ENCODE measurements at regions not wholly inside any gene's neighbourhood (a gene's known extent, or its start where the extent isn't known, plus 50 kb on each side); places are given as distances from the start of the nearest gene placed in this dataset.

- H3K4me1 ChIP-seq (ENCODE audit: low read depth) = no peaks in the 10 kb centered on the region
- TF ChIP-seq CTCF (IDR thresholded peaks at IDR 0.05; ENCODE audit: low read depth, low read length) = no peak
- no peak for DNase-seq (ENCODE audit: low read depth in 1 of 2, low spot score in 1 of 2)
- H3K27me3 ChIP-seq = no peaks in the 10 kb centered on the region
- no peak overlapping the region for H3K27ac ChIP-seq
- no peaks in the 10 kb centered on the region for H3K9me3 ChIP-seq (ENCODE audit: low read depth)
- H3K4me3 ChIP-seq = no peak overlapping the region
- H3K36me3 ChIP-seq = no peaks in the 10 kb centered on the region
Observed at GRCh38 chr6:8825726-8826125, 390.4 kb upstream of the SLC35B3 start.

GRCh38 chr6:8821981-8822381 lies 386.6 kb upstream of the SLC35B3 start:
- Histone ChIP-seq H3K27me3 (no peaks in the 10 kb centered on the region), H3K36me3 (no peaks in the 10 kb centered on the region), H3K4me3 (no peak overlapping the region), H3K9me3 (ENCODE audit: low read depth) (no peaks in the 10 kb centered on the region), H3K27ac (no peak overlapping the region), H3K4me1 (ENCODE audit: low read depth) (no peaks in the 10 kb centered on the region)
- TF ChIP-seq CTCF (IDR thresholded peaks at IDR 0.05; ENCODE audit: low read depth, low read length) = no peak
- DNase-seq (ENCODE audit: low read depth in 1 of 2, low spot score in 1 of 2) = no peak

GRCh38 chr6:8820313-8820712 lies 385.0 kb upstream of the SLC35B3 start:
- Histone ChIP-seq H3K4me1 (ENCODE audit: low read depth) (no peaks in the 10 kb centered on the region), H3K27ac (no peak overlapping the region), H3K9me3 (ENCODE audit: low read depth) (no peaks in the 10 kb centered on the region), H3K4me3 (no peak overlapping the region), H3K27me3 (no peaks in the 10 kb centered on the region), H3K36me3 (no peaks in the 10 kb centered on the region)
- no peak for DNase-seq (ENCODE audit: low read depth in 1 of 2, low spot score in 1 of 2)
- TF ChIP-seq CTCF (IDR thresholded peaks at IDR 0.05; ENCODE audit: low read depth, low read length) = no peak

- no peaks in the 10 kb centered on the region for H3K36me3 ChIP-seq
- no peaks in the 10 kb centered on the region for H3K27me3 ChIP-seq
- H3K27ac ChIP-seq = no peak overlapping the region
- no peaks in the 10 kb centered on the region for H3K9me3 ChIP-seq (ENCODE audit: low read depth)
- no peaks in the 10 kb centered on the region for H3K4me1 ChIP-seq (ENCODE audit: low read depth)
- no peak for TF ChIP-seq CTCF (IDR thresholded peaks at IDR 0.05; ENCODE audit: low read depth, low read length)
- no peak overlapping the region for H3K4me3 ChIP-seq
- no peak for DNase-seq (ENCODE audit: low read depth in 1 of 2, low spot score in 1 of 2)
Observed at GRCh38 chr6:8819446-8819845, 384.1 kb upstream of the SLC35B3 start.

- Histone ChIP-seq H3K36me3 (no peaks in the 10 kb centered on the region), H3K4me3 (no peak overlapping the region), H3K27ac (no peak overlapping the region), H3K27me3 (no peaks in the 10 kb centered on the region), H3K4me1 (ENCODE audit: low read depth) (no peaks in the 10 kb centered on the region), H3K9me3 (ENCODE audit: low read depth) (no peaks in the 10 kb centered on the region)
- no peak for DNase-seq (ENCODE audit: low read depth in 1 of 2, low spot score in 1 of 2)
- TF ChIP-seq CTCF (IDR thresholded peaks at IDR 0.05; ENCODE audit: low read depth, low read length) = no peak
Observed at GRCh38 chr6:8814440-8815000, 379.2 kb upstream of the SLC35B3 start.

GRCh38 chr6:8810325-8810724 lies 375.0 kb upstream of the SLC35B3 start:
- Histone ChIP-seq H3K27me3 (no peaks in the 10 kb centered on the region), H3K4me3 (no peak overlapping the region)
- no peak for DNase-seq (ENCODE audit: low read depth in 1 of 2, low spot score in 1 of 2)

More at GRCh38 chr6:8810325-8810724, 375.0 kb upstream of the SLC35B3 start:
- Histone ChIP-seq H3K36me3 (no peaks in the 10 kb centered on the region), H3K9me3 (ENCODE audit: low read depth) (no peaks in the 10 kb centered on the region), H3K27ac (no peak overlapping the region), H3K4me1 (ENCODE audit: low read depth) (no peaks in the 10 kb centered on the region)
- TF ChIP-seq CTCF (IDR thresholded peaks at IDR 0.05; ENCODE audit: low read depth, low read length) = no peak
